H9 (cell line): ENCODE measurements at regions not wholly inside any gene's neighbourhood (a gene's known extent, or its start where the extent isn't known, plus 50 kb on each side); places are given as distances from the start of the nearest gene placed in this dataset.
A peak's percentile ranks its signal among the peaks of the same experiment; 100 is the strongest.

Experiments
- DNase-seq: peaks from one replicate; pipeline ENCODE4 v3.0.0-alpha.2; 2017
- H2AFZ ChIP-seq: one replicate; pipeline ENCODE4 v1.6.1; 2013; ENCODE audit warnings: mild to moderate bottlenecking, low read length, control low read depth, moderate library complexity
- H2AK5ac ChIP-seq: 2 replicates; pipeline ENCODE4 v1.6.1; 2013; ENCODE audit warnings: low read length, control low read depth, mixed read lengths; ENCODE audit not compliant: insufficient read length
- H2BK120ac ChIP-seq: one replicate; pipeline ENCODE4 v1.6.1; 2013; ENCODE audit warnings: low read depth, mild to moderate bottlenecking, low read length, control low read depth, inconsistent platforms; ENCODE audit not compliant: poor library complexity, severe bottlenecking
- H2BK12ac ChIP-seq: 2 replicates; pipeline ENCODE4 v1.6.1; 2013; ENCODE audit warnings: low read length, control low read depth, mixed read lengths, low read depth; ENCODE audit not compliant: insufficient read length
- H2BK15ac ChIP-seq: 2 replicates; pipeline ENCODE4 v1.6.1; 2013; ENCODE audit warnings: low read depth, low read length, control low read depth
- H2BK20ac ChIP-seq: one replicate; pipeline ENCODE4 v1.6.1; 2013; ENCODE audit warnings: low read depth, mild to moderate bottlenecking, low read length, control low read depth, inconsistent platforms; ENCODE audit not compliant: poor library complexity, severe bottlenecking
- H2BK5ac ChIP-seq: 2 replicates; pipeline ENCODE4 v1.6.1; 2013; ENCODE audit warnings: low read length, control low read depth, mixed read lengths; ENCODE audit not compliant: insufficient read length
- H3K14ac ChIP-seq: 2 replicates; pipeline ENCODE4 v1.6.1; 2013; ENCODE audit warnings: low read length, control low read depth; ENCODE audit not compliant: insufficient read depth
- H3K18ac ChIP-seq: 2 replicates; pipeline ENCODE4 v1.6.1; 2013; ENCODE audit warnings: low read depth, mild to moderate bottlenecking, mixed read lengths, low read length, control low read depth; ENCODE audit not compliant: insufficient read length
- H3K23ac ChIP-seq: 2 replicates; pipeline ENCODE4 v1.6.1; 2013; ENCODE audit warnings: low read length, control low read depth, mixed read lengths, low read depth; ENCODE audit not compliant: insufficient read length
- H3K23me2 ChIP-seq: 2 replicates; pipeline ENCODE4 v1.6.1; 2013; ENCODE audit warnings: low read depth, mild to moderate bottlenecking, mixed read lengths, low read length, control low read depth; ENCODE audit not compliant: insufficient read length, poor library complexity, severe bottlenecking
- H3K27ac ChIP-seq: 2 replicates; pipeline ENCODE4 v1.5.1; 2013; ENCODE audit warnings: low read length, control low read depth, mixed read lengths, low read depth; ENCODE audit not compliant: insufficient read length
- H3K27me3 ChIP-seq: 2 replicates; pipeline ENCODE4 v1.6.1; 2013; ENCODE audit warnings: low read length, control low read depth, inconsistent platforms; ENCODE audit not compliant: insufficient read depth
- H3K4ac ChIP-seq: 2 replicates; pipeline ENCODE4 v1.6.1; 2013; ENCODE audit warnings: low read depth, mild to moderate bottlenecking, control low read depth, inconsistent platforms, low read length, moderate library complexity
- H3K4me1 ChIP-seq: 2 replicates; pipeline ENCODE4 v1.6.1; 2013; ENCODE audit warnings: low read length, control low read depth, inconsistent platforms; ENCODE audit not compliant: insufficient read depth
- H3K4me2 ChIP-seq: 2 replicates; pipeline ENCODE4 v1.6.1; 2013; ENCODE audit warnings: low read length, control low read depth, mixed read lengths; ENCODE audit not compliant: insufficient read length, insufficient read depth
- H3K56ac ChIP-seq: 2 replicates; pipeline ENCODE4 v1.6.1; 2013; ENCODE audit warnings: low read depth, mild to moderate bottlenecking, mixed read lengths, low read length, control low read depth; ENCODE audit not compliant: insufficient read length
- H3K79me1 ChIP-seq: 2 replicates; pipeline ENCODE4 v1.6.1; 2013; ENCODE audit warnings: low read depth, mild to moderate bottlenecking, moderate library complexity, low read length, control low read depth, inconsistent platforms; ENCODE audit not compliant: insufficient read depth, poor library complexity, severe bottlenecking
- H3K79me2 ChIP-seq: 2 replicates; pipeline ENCODE4 v1.6.1; 2013; ENCODE audit warnings: low read length, control low read depth, inconsistent platforms; ENCODE audit not compliant: insufficient read depth
- H3K9ac ChIP-seq: 2 replicates; pipeline ENCODE4 v1.6.1; 2013; ENCODE audit warnings: low read length, control low read depth, mixed read lengths; ENCODE audit not compliant: insufficient read length; ENCODE audit errors: extremely low read depth
- H3K9me3 ChIP-seq: one replicate; pipeline ENCODE4 v1.6.1; 2013; ENCODE audit warnings: low read depth, low read length, inconsistent platforms; ENCODE audit not compliant: control insufficient read depth
- H3T11ph ChIP-seq: one replicate; pipeline ENCODE4 v1.6.1; 2013; ENCODE audit warnings: mild to moderate bottlenecking, low read length, control low read depth, inconsistent platforms
- H4K20me1 ChIP-seq: one replicate; pipeline ENCODE4 v1.6.1; 2013; ENCODE audit not compliant: control insufficient read depth, insufficient read length, insufficient read depth
- H4K5ac ChIP-seq: 2 replicates; pipeline ENCODE4 v1.6.1; 2013; ENCODE audit warnings: low read depth, mild to moderate bottlenecking, mixed read lengths, low read length, control low read depth; ENCODE audit not compliant: insufficient read length
- H4K8ac ChIP-seq: replicated peaks from 2 replicates; pipeline ENCODE4 v1.6.1; 2013; ENCODE audit warnings: low read length, control low read depth, mixed read lengths, low read depth; ENCODE audit not compliant: insufficient read length
- H4K91ac ChIP-seq: 2 replicates; pipeline ENCODE4 v1.6.1; 2013; ENCODE audit warnings: low read depth, mild to moderate bottlenecking, moderate library complexity, mixed read lengths, low read length, control low read depth; ENCODE audit not compliant: insufficient read length
- H3K27ac Mint-ChIP-seq, 3 experiments: 2 replicates in 2 of 3; 3 replicates in 1 of 3; pipeline ENCODE4 v1.8.0; 2020 to 2021; ENCODE audit warnings: mixed read lengths in 3 of 3, mild to moderate bottlenecking in 1 of 3, moderate library complexity in 1 of 3
- H3K27me3 Mint-ChIP-seq: 2 replicates; pipeline ENCODE4 v1.8.0; 2021; ENCODE audit warnings: low read depth, mild to moderate bottlenecking, moderate library complexity, mixed read lengths
- H3K36me3 Mint-ChIP-seq, 3 experiments: 2 replicates in 2 of 3; 3 replicates in 1 of 3; pipeline ENCODE4 v1.8.0; 2020 to 2021; ENCODE audit warnings: low read depth in 3 of 3, mixed read lengths in 3 of 3; ENCODE audit not compliant: insufficient read depth in 1 of 3
- H3K4me1 Mint-ChIP-seq, 2 experiments: 2 replicates each; pipeline ENCODE4 v1.8.0; 2020; ENCODE audit warnings: mixed read lengths in 2 of 2
- H3K4me3 Mint-ChIP-seq, 2 experiments: 2 replicates in 1 of 2; 3 replicates in 1 of 2; pipeline ENCODE4 v1.8.0; 2020 to 2021; ENCODE audit warnings: mild to moderate bottlenecking in 2 of 2, mixed read lengths in 2 of 2, moderate library complexity in 1 of 2
- H3K9me3 Mint-ChIP-seq, 2 experiments: 2 replicates in 1 of 2; 3 replicates in 1 of 2; pipeline ENCODE4 v1.8.0; 2020; ENCODE audit warnings: mild to moderate bottlenecking in 2 of 2, mixed read lengths in 2 of 2, moderate library complexity in 1 of 2
- CTCF ChIP-seq: fragments of 200-600 bp; sonication (generic); conservative IDR thresholded peaks from 3 replicates; pipeline ENCODE4 v1.8.0; 2021; ENCODE audit warnings: antibody characterized with exemption, mild to moderate bottlenecking
- WGBS: extraction: QIAGEN DNeasy Blood & Tissue Kit; methylation state at CpG from one replicate; pipeline ENCODE4 v1.1.7; 2013; ENCODE audit warnings: missing lambda C conversion rate, low lambda C conversion rate, mixed read lengths; ENCODE audit not compliant: insufficient read length; ENCODE audit errors: extremely low coverage; 5-methylcytosine and 5-hydroxymethylcytosine counted together

- H3K4me1 ChIP-seq = no peaks in the 10 kb centered on the region
- no peak overlapping the region for H3K23ac ChIP-seq
- no peak overlapping the region for H2BK20ac ChIP-seq
- Mint-ChIP-seq H3K4me3 (peak overlapping the region in 1 of 2 experiments; percentile 18; a peak in 1 of 5 replicates), H3K9me3 (peaks cover 8 to 10% of the 10 kb centered on the region in 2 experiments), H3K36me3 (peaks cover 8 to 9% (median 8%) of the 10 kb centered on the region in 3 experiments), H3K27ac (peak overlapping the region; percentile 38 to 76 (median 52); a peak in 4 of 7 replicates), H3K4me1 (peaks cover 11 to 14% of the 10 kb centered on the region in 2 experiments), H3K27me3 (no peaks in the 10 kb centered on the region; the same call in 1 of the 2 replicates)
- no peaks in the 10 kb centered on the region for H4K20me1 ChIP-seq
- peaks cover 3% of the 10 kb centered on the region for H3K9me3 ChIP-seq
- no peak overlapping the region for H3K4me2 ChIP-seq
- H4K5ac ChIP-seq = no peak overlapping the region
- H3K27me3 ChIP-seq = no peaks in the 10 kb centered on the region
- peak; percentile 79 for DNase-seq
- no peaks in the 10 kb centered on the region for H3K79me2 ChIP-seq
- no peak overlapping the region for H4K8ac ChIP-seq
- H3K79me1 ChIP-seq = no peaks in the 10 kb centered on the region
- no CpG with 5 or more reads among the region's 4 CpGs for WGBS
- peak overlapping the region; percentile 37 for H3K18ac ChIP-seq
- H3K4ac ChIP-seq = no peak overlapping the region
- H3T11ph ChIP-seq = no peak overlapping the region
- no peak overlapping the region for H2BK12ac ChIP-seq
- no peak overlapping the region for H3K9ac ChIP-seq
- no peak overlapping the region for H2AK5ac ChIP-seq
- peak; percentile 94 for TF ChIP-seq CTCF
- H2AFZ ChIP-seq = peak overlapping the region; percentile 99
- no peak overlapping the region for H3K14ac ChIP-seq
- no peak overlapping the region for H2BK5ac ChIP-seq
- H3K23me2 ChIP-seq = no peaks in the 10 kb centered on the region
- no peak overlapping the region for H3K27ac ChIP-seq
- no peak overlapping the region for H2BK120ac ChIP-seq
- no peak overlapping the region for H2BK15ac ChIP-seq
- no peak overlapping the region for H4K91ac ChIP-seq
- H3K56ac ChIP-seq = no peak overlapping the region
These were observed 105.4 kb upstream of the FER start for GRCh38 chr5:108642170-108642906.
